CD4-positive, alpha-beta T cell (primary cell): ENCODE measurements at regions not wholly inside any gene's neighbourhood (a gene's known extent, or its start where the extent isn't known, plus 50 kb on each side); places are given as distances from the start of the nearest gene placed in this dataset.

Experiments used
- ATAC-seq: fragments of 200-7000 bp; cut with Tn5 transposase; one replicate; pipeline ENCODE4 v1.10.0; 2022; ENCODE audit warnings: mild to moderate bottlenecking; ENCODE audit not compliant: poor library complexity
- CTCF ChIA-PET: fragments of 350-600 bp; sonication (Branson Sonifier 250); formaldehyde crosslinking; loops from one replicate; lab custom pipeline; 2021; ENCODE audit warnings: antibody characterized with exemption, inconsistent platforms; lab: Charles Lee
- POLR2A ChIA-PET: fragments of 350-600 bp; sonication (Branson Sonifier 250); formaldehyde crosslinking; loops from one replicate; lab custom pipeline; 2021; ENCODE audit warnings: antibody characterized with exemption, inconsistent platforms; lab: Charles Lee
- DNase-seq, 14 experiments: peaks; one replicate each; pipeline ENCODE4 v3.0.0-alpha.2; 2013 to 2020; ENCODE audit warnings: mixed read lengths in 2 of 14
- H3K27ac ChIP-seq, 2 donors: one replicate each; pipeline versions ENCODE4 v1.5.1 to v1.7.0; 2013; ENCODE audit warnings: low read length in 2 of 2, low read depth in 1 of 2, mild to moderate bottlenecking in 1 of 2
- H3K27me3 ChIP-seq, 2 experiments: 1 replicate in 1 of 2; 2 replicates in 1 of 2; pipeline versions ENCODE4 v1.6.1 to v1.7.0; 2013; ENCODE audit warnings: low read length in 2 of 2, control low read depth in 1 of 2, mild to moderate bottlenecking in 1 of 2, moderate library complexity in 1 of 2; ENCODE audit not compliant: insufficient read depth in 2 of 2, control insufficient read depth in 1 of 2
- H3K36me3 ChIP-seq: one replicate; pipeline ENCODE4 v1.6.1; 2013; ENCODE audit warnings: low read length, control low read depth; ENCODE audit not compliant: insufficient read depth
- H3K4me1 ChIP-seq: one replicate; pipeline ENCODE4 v1.6.1; 2013; ENCODE audit warnings: low read length, control low read depth; ENCODE audit not compliant: insufficient read depth
- H3K4me3 ChIP-seq: one replicate; pipeline ENCODE4 v1.5.1; 2013; ENCODE audit warnings: mild to moderate bottlenecking, low read length, moderate library complexity
- H3K9me3 ChIP-seq, 2 experiments: 1 replicate in 1 of 2; 2 replicates in 1 of 2; pipeline versions ENCODE4 v1.6.1 to v1.7.0; 2013; ENCODE audit warnings: low read length in 2 of 2, mild to moderate bottlenecking in 2 of 2, control low read depth in 1 of 2, moderate library complexity in 1 of 2; ENCODE audit not compliant: control insufficient read depth in 1 of 2, insufficient read depth in 1 of 2
- H3K27ac Mint-ChIP-seq: one replicate; pipeline ENCODE4 v1.8.0; 2020; ENCODE audit warnings: mixed read lengths
- H3K27me3 Mint-ChIP-seq: one replicate; pipeline ENCODE4 v1.8.0; 2021; ENCODE audit warnings: mixed read lengths
- H3K36me3 Mint-ChIP-seq: one replicate; pipeline ENCODE4 v1.8.0; 2021; ENCODE audit warnings: low read depth, mixed read lengths
- H3K4me1 Mint-ChIP-seq: one replicate; pipeline ENCODE4 v1.8.0; 2021; ENCODE audit warnings: low read depth, mixed read lengths
- H3K4me3 Mint-ChIP-seq: one replicate; pipeline ENCODE4 v1.8.0; 2020; ENCODE audit warnings: mild to moderate bottlenecking, mixed read lengths
- H3K9me3 Mint-ChIP-seq: one replicate; pipeline ENCODE4 v1.8.0; 2020; ENCODE audit warnings: mixed read lengths
- intact Hi-C, 2 experiments: fragments of 100-400 bp; cut with DNase I in 1 of 2; cut with micrococcal nuclease in 1 of 2; formaldehyde crosslinking; loops; one replicate each; pipeline versions ENCODE4 v1.15.1 to v1.9.0; 2023 to 2025; cut with DNase I, micrococcal nuclease
- TF ChIP-seq, protein P1 (sequence below): fragments of 200-600 bp; IDR thresholded peaks from one replicate; pipeline ENCODE4 v1.8.0; 2022; ENCODE audit warnings: antibody characterized with exemption, mild to moderate bottlenecking

- POLR2A ChIA-PET = no interaction called here
- CTCF ChIA-PET = no interaction called here
These were observed 328.5 kb downstream of the TDRD15 start for GRCh38 chr2:21452263-21452662.

GRCh38 chr2:21452678-21453077 lies 328.9 kb downstream of the TDRD15 start:
- Histone ChIP-seq H3K27ac (no peak overlapping the region), H3K4me3 (no peak overlapping the region), H3K9me3 (peaks cover 0 to 4% of the 10 kb centered on the region in 2 experiments), H3K36me3 (no peaks in the 10 kb centered on the region), H3K27me3 (no peaks in the 10 kb centered on the region), H3K4me1 (no peaks in the 10 kb centered on the region)
- no peaks in the 10 kb centered on the region for H3K36me3 Mint-ChIP-seq
- no peak overlapping the region for H3K4me3 Mint-ChIP-seq
- TF ChIP-seq, protein P1, sequence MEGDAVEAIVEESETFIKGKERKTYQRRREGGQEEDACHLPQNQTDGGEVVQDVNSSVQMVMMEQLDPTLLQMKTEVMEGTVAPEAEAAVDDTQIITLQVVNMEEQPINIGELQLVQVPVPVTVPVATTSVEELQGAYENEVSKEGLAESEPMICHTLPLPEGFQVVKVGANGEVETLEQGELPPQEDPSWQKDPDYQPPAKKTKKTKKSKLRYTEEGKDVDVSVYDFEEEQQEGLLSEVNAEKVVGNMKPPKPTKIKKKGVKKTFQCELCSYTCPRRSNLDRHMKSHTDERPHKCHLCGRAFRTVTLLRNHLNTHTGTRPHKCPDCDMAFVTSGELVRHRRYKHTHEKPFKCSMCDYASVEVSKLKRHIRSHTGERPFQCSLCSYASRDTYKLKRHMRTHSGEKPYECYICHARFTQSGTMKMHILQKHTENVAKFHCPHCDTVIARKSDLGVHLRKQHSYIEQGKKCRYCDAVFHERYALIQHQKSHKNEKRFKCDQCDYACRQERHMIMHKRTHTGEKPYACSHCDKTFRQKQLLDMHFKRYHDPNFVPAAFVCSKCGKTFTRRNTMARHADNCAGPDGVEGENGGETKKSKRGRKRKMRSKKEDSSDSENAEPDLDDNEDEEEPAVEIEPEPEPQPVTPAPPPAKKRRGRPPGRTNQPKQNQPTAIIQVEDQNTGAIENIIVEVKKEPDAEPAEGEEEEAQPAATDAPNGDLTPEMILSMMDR = no peak
- H3K4me1 Mint-ChIP-seq = no peaks in the 10 kb centered on the region
- no peaks in the 10 kb centered on the region for H3K27me3 Mint-ChIP-seq
- H3K27ac Mint-ChIP-seq = no peak overlapping the region
- intact Hi-C loops = no loop called here
- ChIA-PET CTCF (no interaction called here), POLR2A (no interaction called here)
- ATAC-seq (no peak), DNase-seq (no peak)
- no peaks in the 10 kb centered on the region for H3K9me3 Mint-ChIP-seq

More at GRCh38 chr2:21452263-21452662, 328.5 kb downstream of the TDRD15 start:
- no peaks in the 10 kb centered on the region for H3K4me1 Mint-ChIP-seq
- intact Hi-C loops = no loop called here
- H3K27ac Mint-ChIP-seq = no peak overlapping the region
- Histone ChIP-seq H3K4me1 (no peaks in the 10 kb centered on the region), H3K9me3 (peaks cover 0 to 4% of the 10 kb centered on the region in 2 experiments), H3K27ac (no peak overlapping the region), H3K36me3 (no peaks in the 10 kb centered on the region), H3K4me3 (no peak overlapping the region), H3K27me3 (no peaks in the 10 kb centered on the region)
- DNase-seq = no peak
- no peaks in the 10 kb centered on the region for H3K9me3 Mint-ChIP-seq
- no peak overlapping the region for H3K4me3 Mint-ChIP-seq
- no peak for ATAC-seq
- TF ChIP-seq, protein P1 = no peak
- no peaks in the 10 kb centered on the region for H3K27me3 Mint-ChIP-seq
- H3K36me3 Mint-ChIP-seq = no peaks in the 10 kb centered on the region

GRCh38 chr2:21453723-21454450 lies 330.1 kb downstream of the TDRD15 start:
- H3K27me3 Mint-ChIP-seq = no peaks in the 10 kb centered on the region
- TF ChIP-seq, protein P1 = no peak
- ATAC-seq (no peak), DNase-seq (no peak)
- Histone ChIP-seq H3K36me3 (no peaks in the 10 kb centered on the region), H3K27me3 (no peaks in the 10 kb centered on the region), H3K4me3 (no peak overlapping the region), H3K9me3 (peaks cover 0 to 4% of the 10 kb centered on the region in 2 experiments), H3K4me1 (no peaks in the 10 kb centered on the region), H3K27ac (no peak overlapping the region)
- no peaks in the 10 kb centered on the region for H3K4me1 Mint-ChIP-seq
- H3K9me3 Mint-ChIP-seq = no peaks in the 10 kb centered on the region
- no peak overlapping the region for H3K27ac Mint-ChIP-seq
- H3K36me3 Mint-ChIP-seq = no peaks in the 10 kb centered on the region
- POLR2A ChIA-PET = no interaction called here
- intact Hi-C loops = no loop called here
- H3K4me3 Mint-ChIP-seq = no peak overlapping the region
- CTCF ChIA-PET = no interaction called here
